HEK293 (cell line): ENCODE measurements at regions not wholly inside any gene's neighbourhood (a gene's known extent, or its start where the extent isn't known, plus 50 kb on each side); places are given as distances from the start of the nearest gene placed in this dataset.

Experiments
- CTCF ChIA-PET: fragments of 350-600 bp; formaldehyde crosslinking; extraction: SDS; loops from one replicate; lab custom pipeline; 2021; ENCODE audit warnings: antibody characterized with exemption; lab: Yijun Ruan, JAX
- POLR2A ChIA-PET: fragments of 300-600 bp; formaldehyde crosslinking; extraction: SDS; loops from one replicate; lab custom pipeline; 2020; ENCODE audit warnings: antibody characterized with exemption, inconsistent platforms; lab: Yijun Ruan, JAX
- H3K27ac ChIP-seq: fragments of 200-500 bp; sonication (Bioruptor generic); 2 replicates; pipeline ENCODE4 v1.5.1; 2014; ENCODE audit warnings: low read depth, low read length, control low read depth, inconsistent platforms; ENCODE audit errors: extremely low read depth
- H3K36me3 ChIP-seq, 2 experiments: fragments of 200-500 bp in 1 of 2; sonication (Bioruptor generic) in 1 of 2; 1 replicate in 1 of 2; 2 replicates in 1 of 2; pipeline ENCODE4 v1.5.1; 2014 to 2017; ENCODE audit warnings: inconsistent platforms in 2 of 2, low read length in 2 of 2; ENCODE audit not compliant: control insufficient read depth in 2 of 2, insufficient read depth in 1 of 2
- H3K4me1 ChIP-seq: fragments of 200-500 bp; sonication (Bioruptor generic); 2 replicates; pipeline ENCODE4 v1.5.1; 2014; ENCODE audit warnings: mild to moderate bottlenecking, low read length, inconsistent platforms; ENCODE audit not compliant: control insufficient read depth, insufficient read depth
- H3K4me3 ChIP-seq: 2 replicates; pipeline ENCODE4 v1.5.1; 2011; ENCODE audit warnings: low read depth, mild to moderate bottlenecking, control low read depth, low read length, moderate library complexity
- H3K9me3 ChIP-seq: fragments of 200-500 bp; sonication (Bioruptor generic); 2 replicates; pipeline ENCODE4 v1.5.1; 2014; ENCODE audit warnings: low read depth, low read length, inconsistent platforms; ENCODE audit not compliant: control insufficient read depth, insufficient read depth
- GFI1B ChIP-seq: fragments of 450-650 bp; formaldehyde crosslinking; IDR thresholded peaks from 2 replicates; pipeline ENCODE4 v1.5.1; 2016; ENCODE audit warnings: missing biosample characterization, missing genetic modification characterization
- OSR2 ChIP-seq: fragments of 450-650 bp; formaldehyde crosslinking; IDR thresholded peaks from 2 replicates; pipeline ENCODE4 v1.5.1; 2016; ENCODE audit warnings: missing biosample characterization, missing genetic modification characterization
- OVOL3 ChIP-seq: fragments of 450-650 bp; formaldehyde crosslinking; IDR thresholded peaks from 2 replicates; pipeline ENCODE4 v1.5.1; 2016; ENCODE audit warnings: missing biosample characterization, missing genetic modification characterization
- ZIC2 ChIP-seq: fragments of 450-650 bp; formaldehyde crosslinking; IDR thresholded peaks from 2 replicates; pipeline ENCODE4 v1.5.1; 2016; ENCODE audit warnings: missing biosample characterization, missing genetic modification characterization
- ZNF292 ChIP-seq: fragments of 450-650 bp; formaldehyde crosslinking; IDR thresholded peaks from 2 replicates; pipeline ENCODE4 v1.5.1; 2016; ENCODE audit warnings: low read depth, missing biosample characterization, missing genetic modification characterization, borderline replicate concordance
- ZNF350 ChIP-seq: fragments of 450-650 bp; formaldehyde crosslinking; IDR thresholded peaks from 2 replicates; pipeline ENCODE4 v1.5.0; 2017; ENCODE audit warnings: missing biosample characterization, mild to moderate bottlenecking, missing genetic modification characterization
- ZNF449 ChIP-seq: fragments of 450-650 bp; formaldehyde crosslinking; IDR thresholded peaks from 2 replicates; pipeline ENCODE4 v1.5.1; 2017; ENCODE audit warnings: missing biosample characterization, mild to moderate bottlenecking, missing genetic modification characterization, moderate library complexity
- ZNF529 ChIP-seq: fragments of 450-650 bp; formaldehyde crosslinking; IDR thresholded peaks from 2 replicates; pipeline ENCODE4 v1.5.1; 2017; ENCODE audit warnings: missing genetic modification characterization, missing biosample characterization; ENCODE audit not compliant: insufficient replicate concordance
- ZNF596 ChIP-seq: fragments of 450-650 bp; IDR thresholded peaks from 2 replicates; pipeline ENCODE4 v1.5.0; 2018; ENCODE audit warnings: missing biosample characterization, mild to moderate bottlenecking, missing genetic modification characterization, moderate library complexity
- ZNF621 ChIP-seq: fragments of 450-650 bp; formaldehyde crosslinking; IDR thresholded peaks from 2 replicates; pipeline ENCODE4 v1.5.1; 2017; ENCODE audit warnings: missing biosample characterization, missing genetic modification characterization
- ZNF76 ChIP-seq: fragments of 450-650 bp; formaldehyde crosslinking; IDR thresholded peaks from 2 replicates; pipeline ENCODE4; 2016; ENCODE audit warnings: low read depth, missing biosample characterization, missing genetic modification characterization, borderline replicate concordance
- TF ChIP-seq, protein P1 (sequence below): fragments of 450-650 bp; IDR thresholded peaks from 2 replicates; pipeline ENCODE4 v1.5.1; 2018; ENCODE audit warnings: missing biosample characterization, mild to moderate bottlenecking, missing genetic modification characterization
- TF ChIP-seq, protein P2 (sequence below): fragments of 450-650 bp; formaldehyde crosslinking; IDR thresholded peaks from 2 replicates; pipeline ENCODE4 v1.5.1; 2016; ENCODE audit warnings: missing biosample characterization, missing genetic modification characterization
- TF ChIP-seq, protein P3 (sequence below): fragments of 450-650 bp; formaldehyde crosslinking; IDR thresholded peaks from 2 replicates; pipeline ENCODE4 v1.5.1; 2016; ENCODE audit warnings: missing biosample characterization, missing genetic modification characterization, borderline replicate concordance
- TF ChIP-seq, protein P4 (sequence below): fragments of 450-650 bp; formaldehyde crosslinking; IDR thresholded peaks from 2 replicates; pipeline ENCODE4 v1.5.1; 2016; ENCODE audit warnings: missing biosample characterization, missing genetic modification characterization

DNA sequence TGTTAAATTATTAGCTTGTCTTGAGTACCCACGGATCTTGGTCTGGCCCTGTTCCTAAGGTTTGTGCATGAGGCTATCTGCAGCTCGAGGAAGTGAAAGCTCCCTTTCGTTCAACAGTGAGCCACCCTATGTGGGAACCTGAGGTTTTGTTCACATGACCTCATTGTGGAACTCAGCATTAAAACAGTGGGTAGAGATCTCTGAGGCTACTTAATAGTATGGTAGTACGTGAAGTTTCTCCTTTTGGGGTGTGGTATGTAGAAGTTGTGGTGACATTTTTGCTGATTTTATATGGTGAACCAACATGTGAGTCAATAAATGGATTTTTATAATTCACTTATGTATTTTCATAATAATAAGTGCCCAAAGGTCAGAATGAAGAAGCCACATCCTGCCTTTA is 252.7 kb upstream of the FERD3L start:
- TF ChIP-seq ZNF529 (tag by site-specific recombination) (no peak), OVOL3 (tag by site-specific recombination) (no peak), ZNF76 (tag by site-specific recombination) (no peak), ZNF350 (tag by site-specific recombination) (no peak), GFI1B (tag by site-specific recombination) (no peak), OSR2 (tag by site-specific recombination) (no peak), ZNF449 (tag by site-specific recombination) (no peak)
- TF ChIP-seq, protein P1, sequence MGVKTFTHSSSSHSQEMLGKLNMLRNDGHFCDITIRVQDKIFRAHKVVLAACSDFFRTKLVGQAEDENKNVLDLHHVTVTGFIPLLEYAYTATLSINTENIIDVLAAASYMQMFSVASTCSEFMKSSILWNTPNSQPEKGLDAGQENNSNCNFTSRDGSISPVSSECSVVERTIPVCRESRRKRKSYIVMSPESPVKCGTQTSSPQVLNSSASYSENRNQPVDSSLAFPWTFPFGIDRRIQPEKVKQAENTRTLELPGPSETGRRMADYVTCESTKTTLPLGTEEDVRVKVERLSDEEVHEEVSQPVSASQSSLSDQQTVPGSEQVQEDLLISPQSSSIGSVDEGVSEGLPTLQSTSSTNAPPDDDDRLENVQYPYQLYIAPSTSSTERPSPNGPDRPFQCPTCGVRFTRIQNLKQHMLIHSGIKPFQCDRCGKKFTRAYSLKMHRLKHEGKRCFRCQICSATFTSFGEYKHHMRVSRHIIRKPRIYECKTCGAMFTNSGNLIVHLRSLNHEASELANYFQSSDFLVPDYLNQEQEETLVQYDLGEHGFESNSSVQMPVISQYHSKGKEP (tag by site-specific recombination) = no peak
- TF ChIP-seq, protein P2, sequence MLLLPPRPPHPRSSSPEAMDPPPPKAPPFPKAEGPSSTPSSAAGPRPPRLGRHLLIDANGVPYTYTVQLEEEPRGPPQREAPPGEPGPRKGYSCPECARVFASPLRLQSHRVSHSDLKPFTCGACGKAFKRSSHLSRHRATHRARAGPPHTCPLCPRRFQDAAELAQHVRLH (tag by site-specific recombination) = no peak
- TF ChIP-seq, protein P3, sequence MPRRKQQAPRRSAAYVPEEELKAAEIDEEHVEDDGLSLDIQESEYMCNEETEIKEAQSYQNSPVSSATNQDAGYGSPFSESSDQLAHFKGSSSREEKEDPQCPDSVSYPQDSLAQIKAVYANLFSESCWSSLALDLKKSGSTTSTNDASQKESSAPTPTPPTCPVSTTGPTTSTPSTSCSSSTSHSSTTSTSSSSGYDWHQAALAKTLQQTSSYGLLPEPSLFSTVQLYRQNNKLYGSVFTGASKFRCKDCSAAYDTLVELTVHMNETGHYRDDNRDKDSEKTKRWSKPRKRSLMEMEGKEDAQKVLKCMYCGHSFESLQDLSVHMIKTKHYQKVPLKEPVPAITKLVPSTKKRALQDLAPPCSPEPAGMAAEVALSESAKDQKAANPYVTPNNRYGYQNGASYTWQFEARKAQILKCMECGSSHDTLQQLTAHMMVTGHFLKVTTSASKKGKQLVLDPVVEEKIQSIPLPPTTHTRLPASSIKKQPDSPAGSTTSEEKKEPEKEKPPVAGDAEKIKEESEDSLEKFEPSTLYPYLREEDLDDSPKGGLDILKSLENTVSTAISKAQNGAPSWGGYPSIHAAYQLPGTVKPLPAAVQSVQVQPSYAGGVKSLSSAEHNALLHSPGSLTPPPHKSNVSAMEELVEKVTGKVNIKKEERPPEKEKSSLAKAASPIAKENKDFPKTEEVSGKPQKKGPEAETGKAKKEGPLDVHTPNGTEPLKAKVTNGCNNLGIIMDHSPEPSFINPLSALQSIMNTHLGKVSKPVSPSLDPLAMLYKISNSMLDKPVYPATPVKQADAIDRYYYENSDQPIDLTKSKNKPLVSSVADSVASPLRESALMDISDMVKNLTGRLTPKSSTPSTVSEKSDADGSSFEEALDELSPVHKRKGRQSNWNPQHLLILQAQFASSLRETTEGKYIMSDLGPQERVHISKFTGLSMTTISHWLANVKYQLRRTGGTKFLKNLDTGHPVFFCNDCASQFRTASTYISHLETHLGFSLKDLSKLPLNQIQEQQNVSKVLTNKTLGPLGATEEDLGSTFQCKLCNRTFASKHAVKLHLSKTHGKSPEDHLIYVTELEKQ (tag by site-specific recombination) = no peak
- H3K36me3 ChIP-seq = no peaks in the 10 kb centered on the region
- H3K9me3 ChIP-seq = no peaks in the 10 kb centered on the region
- no peaks in the 10 kb centered on the region for H3K4me1 ChIP-seq
- no peak overlapping the region for H3K4me3 ChIP-seq
- ChIA-PET POLR2A (no interaction called here), CTCF (interaction anchor here (0.6 kb wide), 1 partner anchor 546 kb away, joined by 4 read pairs; no protein-coding TSS in a partner anchor)
- H3K27ac ChIP-seq = no peak overlapping the region

- POLR2A ChIA-PET = no interaction called here
- Histone ChIP-seq H3K9me3 (no peaks in the 10 kb centered on the region), H3K27ac (no peak overlapping the region), H3K4me1 (no peaks in the 10 kb centered on the region), H3K36me3 (no peaks in the 10 kb centered on the region), H3K4me3 (no peak overlapping the region)
- CTCF ChIA-PET = interaction anchor here (0.7 kb wide), 1 partner anchor 652 kb away, joined by 3 read pairs; no protein-coding TSS in a partner anchor
- TF ChIP-seq ZNF596 (tag by site-specific recombination) = no peak
- no peak for TF ChIP-seq ZIC2 (tag by site-specific recombination)
- no peak for TF ChIP-seq ZNF621 (tag by site-specific recombination)
- TF ChIP-seq, protein P4, sequence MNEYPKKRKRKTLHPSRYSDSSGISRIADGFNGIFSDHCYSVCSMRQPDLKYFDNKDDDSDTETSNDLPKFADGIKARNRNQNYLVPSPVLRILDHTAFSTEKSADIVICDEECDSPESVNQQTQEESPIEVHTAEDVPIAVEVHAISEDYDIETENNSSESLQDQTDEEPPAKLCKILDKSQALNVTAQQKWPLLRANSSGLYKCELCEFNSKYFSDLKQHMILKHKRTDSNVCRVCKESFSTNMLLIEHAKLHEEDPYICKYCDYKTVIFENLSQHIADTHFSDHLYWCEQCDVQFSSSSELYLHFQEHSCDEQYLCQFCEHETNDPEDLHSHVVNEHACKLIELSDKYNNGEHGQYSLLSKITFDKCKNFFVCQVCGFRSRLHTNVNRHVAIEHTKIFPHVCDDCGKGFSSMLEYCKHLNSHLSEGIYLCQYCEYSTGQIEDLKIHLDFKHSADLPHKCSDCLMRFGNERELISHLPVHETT (tag by site-specific recombination) = no peak
- TF ChIP-seq ZNF292 = no peak
Observed at GRCh38 chr7:19392246-19392645, 247.0 kb upstream of the FERD3L start.
